ENCODE measurements at regions not wholly inside any gene's neighbourhood (a gene's known extent, or its start where the extent isn't known, plus 50 kb on each side); places are given as distances from the start of the nearest gene placed in this dataset.

- no peak overlapping the region for H3K27ac ChIP-seq
These were observed 616.0 kb downstream of the ACTL7B start for GRCh38 chr9:108239696-108240321.

GRCh38 chr9:108235609-108236008 is 620.2 kb downstream of the ACTL7B start:
- H3K27ac ChIP-seq = no peak overlapping the region
- TF ChIP-seq CTCF (IDR thresholded peaks at IDR 0.05) = no peak

More at GRCh38 chr9:108239696-108240321, 616.0 kb downstream of the ACTL7B start:
- no peak for TF ChIP-seq CTCF (IDR thresholded peaks at IDR 0.05)
- no peak for TF ChIP-seq ZFX (IDR thresholded peaks at IDR 0.05; ENCODE audit: borderline replicate concordance)

- TF ChIP-seq CTCF (IDR thresholded peaks at IDR 0.05) = no peak
- no peak overlapping the region for H3K27ac ChIP-seq
These were observed 621.0 kb downstream of the ACTL7B start for GRCh38 chr9:108234811-108235210.

- H3K27ac ChIP-seq = peak overlapping the region; percentile 33; the same call in 1 of the 2 replicates
- no peak for TF ChIP-seq ZFX (IDR thresholded peaks at IDR 0.05; ENCODE audit: borderline replicate concordance)
- TF ChIP-seq CTCF (IDR thresholded peaks at IDR 0.05) = no peak
These were observed 630.5 kb downstream of the ACTL7B start for GRCh38 chr9:108225149-108225800.

- no peak for TF ChIP-seq CTCF (IDR thresholded peaks at IDR 0.05)
- TF ChIP-seq ZFX (IDR thresholded peaks at IDR 0.05; ENCODE audit: borderline replicate concordance) = no peak
These were observed 631.1 kb downstream of the ACTL7B start for GRCh38 chr9:108224716-108225115.

GRCh38 chr9:108219664-108220063 is 636.1 kb downstream of the ACTL7B start:
- no peak for TF ChIP-seq ZFX (IDR thresholded peaks at IDR 0.05; ENCODE audit: borderline replicate concordance)
- no peak for TF ChIP-seq CTCF (IDR thresholded peaks at IDR 0.05)
- no peak overlapping the region for H3K27ac ChIP-seq

More at GRCh38 chr9:108224716-108225115, 631.1 kb downstream of the ACTL7B start:
- no peak overlapping the region for H3K27ac ChIP-seq

All from 22Rv1 (cell line).